Suprapubic skin (tissue), 4 donors: ENCODE measurements at regions not wholly inside any gene's neighbourhood (a gene's known extent, or its start where the extent isn't known, plus 50 kb on each side); places are given as distances from the start of the nearest gene placed in this dataset.

Experiments
- DNase-seq, 2 donors: peaks; one replicate each; pipeline ENCODE4 v3.0.0-alpha.2; 2019; ENCODE audit warnings: low spot score in 2 of 2
- H3K27ac ChIP-seq: fragments of 200-600 bp; sonication (generic); one replicate; pipeline ENCODE4 v1.5.1; 2019
- H3K27me3 ChIP-seq: fragments of 200-600 bp; sonication (generic); one replicate; pipeline ENCODE4 v1.5.1; 2019
- H3K36me3 ChIP-seq: fragments of 200-600 bp; sonication (generic); one replicate; pipeline ENCODE4 v1.5.1; 2019
- H3K4me1 ChIP-seq: fragments of 200-600 bp; sonication (generic); one replicate; pipeline ENCODE4 v1.5.1; 2019
- H3K4me3 ChIP-seq: fragments of 200-600 bp; sonication (generic); one replicate; pipeline ENCODE4 v1.5.1; 2019; ENCODE audit warnings: mild to moderate bottlenecking
- H3K9me3 ChIP-seq: fragments of 200-600 bp; sonication (generic); one replicate; pipeline ENCODE4 v1.5.1; 2019
- CTCF ChIP-seq, 2 donors: fragments of 200-600 bp in 1 of 2; fragments of 450-650 bp in 1 of 2; sonication (generic) in 1 of 2; IDR thresholded peaks; one replicate each; pipeline ENCODE4 v1.5.1; 2016 to 2019; ENCODE audit warnings: antibody characterized with exemption in 2 of 2, mild to moderate bottlenecking in 1 of 2, moderate library complexity in 1 of 2
- EP300 ChIP-seq: sonication (generic); formaldehyde crosslinking; IDR thresholded peaks from one replicate; pipeline ENCODE4 v1.6.1; 2017; ENCODE audit warnings: antibody characterized with exemption
- POLR2A ChIP-seq, 2 donors: fragments of 450-650 bp; IDR thresholded peaks; one replicate each; pipeline ENCODE4 v1.6.1; 2017; ENCODE audit warnings: antibody characterized with exemption in 2 of 2, mild to moderate bottlenecking in 2 of 2, moderate library complexity in 2 of 2
- POLR2AphosphoS5 ChIP-seq, 3 donors: sonication (generic); formaldehyde crosslinking; IDR thresholded peaks; one replicate each; pipeline ENCODE4 v1.6.1; 2017; ENCODE audit warnings: antibody characterized with exemption in 3 of 3
- WGBS: methylation state at CpG from one replicate; pipeline ENCODE4 v1.1.5; 2018; 5-methylcytosine and 5-hydroxymethylcytosine counted together

- Histone ChIP-seq H3K36me3 (no peaks in the 10 kb centered on the region), H3K4me3 (no peak overlapping the region), H3K9me3 (no peaks in the 10 kb centered on the region), H3K4me1 (no peaks in the 10 kb centered on the region), H3K27me3 (no peaks in the 10 kb centered on the region), H3K27ac (no peak overlapping the region)
- 88% methylated on average over 3 of the region's 3 CpGs for WGBS
- no peak for DNase-seq
- no peak for TF ChIP-seq POLR2AphosphoS5 (IDR thresholded peaks at IDR 0.05)
- TF ChIP-seq EP300 = no peak
- no peak for TF ChIP-seq CTCF (IDR thresholded peaks at IDR 0.05)
- TF ChIP-seq POLR2A (IDR thresholded peaks at IDR 0.05) = no peak
Observed at GRCh38 chr6:91631227-91631626, 1044.4 kb upstream of the MAP3K7 start.

- WGBS = 47% methylated on average over 4 of the region's 4 CpGs
- no peaks in the 10 kb centered on the region for H3K9me3 ChIP-seq
- DNase-seq = no peak
- TF ChIP-seq EP300 = no peak
- no peak for TF ChIP-seq POLR2AphosphoS5 (IDR thresholded peaks at IDR 0.05)
- TF ChIP-seq POLR2A (IDR thresholded peaks at IDR 0.05) = no peak
- TF ChIP-seq CTCF (IDR thresholded peaks at IDR 0.05) = no peak
- H3K4me1 ChIP-seq = no peaks in the 10 kb centered on the region
- no peaks in the 10 kb centered on the region for H3K36me3 ChIP-seq
- H3K27ac ChIP-seq = no peak overlapping the region
- H3K4me3 ChIP-seq = no peak overlapping the region
- H3K27me3 ChIP-seq = no peaks in the 10 kb centered on the region
Observed at GRCh38 chr6:91626911-91627310, 1040.0 kb upstream of the MAP3K7 start.

- Histone ChIP-seq H3K9me3 (no peaks in the 10 kb centered on the region), H3K36me3 (no peaks in the 10 kb centered on the region), H3K4me3 (no peak overlapping the region), H3K27me3 (no peaks in the 10 kb centered on the region), H3K27ac (no peak overlapping the region), H3K4me1 (no peaks in the 10 kb centered on the region)
- TF ChIP-seq POLR2AphosphoS5 (IDR thresholded peaks at IDR 0.05) (no peak), CTCF (IDR thresholded peaks at IDR 0.05) (no peak), EP300 (no peak), POLR2A (IDR thresholded peaks at IDR 0.05) (no peak)
- DNase-seq = no peak
Observed at GRCh38 chr6:91613481-91613880, 1026.6 kb upstream of the MAP3K7 start.

GRCh38 chr6:91611190-91611589 is 1024.3 kb upstream of the MAP3K7 start:
- Histone ChIP-seq H3K36me3 (no peaks in the 10 kb centered on the region), H3K27ac (no peak overlapping the region), H3K4me3 (no peak overlapping the region), H3K27me3 (no peaks in the 10 kb centered on the region), H3K4me1 (no peaks in the 10 kb centered on the region), H3K9me3 (no peaks in the 10 kb centered on the region)
- TF ChIP-seq POLR2A (IDR thresholded peaks at IDR 0.05) (no peak), EP300 (no peak)
- no peak for DNase-seq
- 87% methylated on average over 7 of the region's 7 CpGs for WGBS

GRCh38 chr6:91608428-91608827 is 1021.6 kb upstream of the MAP3K7 start:
- Histone ChIP-seq H3K36me3 (no peaks in the 10 kb centered on the region), H3K9me3 (peaks cover 3% of the 10 kb centered on the region), H3K4me3 (no peak overlapping the region), H3K4me1 (no peaks in the 10 kb centered on the region), H3K27ac (no peak overlapping the region), H3K27me3 (no peaks in the 10 kb centered on the region)
- DNase-seq = no peak
- WGBS = 56% methylated on average over 1 of the region's 1 CpG
- no peak for TF ChIP-seq CTCF (IDR thresholded peaks at IDR 0.05)
- TF ChIP-seq POLR2AphosphoS5 (IDR thresholded peaks at IDR 0.05) = no peak
- no peak for TF ChIP-seq POLR2A (IDR thresholded peaks at IDR 0.05)
- TF ChIP-seq EP300 = no peak

GRCh38 chr6:91606148-91606901 is 1019.5 kb upstream of the MAP3K7 start:
- 92% methylated on average over 7 of the region's 7 CpGs for WGBS
- no peaks in the 10 kb centered on the region for H3K27me3 ChIP-seq
- DNase-seq = no peak

More at GRCh38 chr6:91606148-91606901, 1019.5 kb upstream of the MAP3K7 start:
- Histone ChIP-seq H3K4me3 (no peak overlapping the region), H3K9me3 (peaks cover 3% of the 10 kb centered on the region), H3K27ac (no peak overlapping the region), H3K4me1 (no peaks in the 10 kb centered on the region), H3K36me3 (no peaks in the 10 kb centered on the region)
- TF ChIP-seq POLR2AphosphoS5 (IDR thresholded peaks at IDR 0.05) (no peak), EP300 (no peak), CTCF (IDR thresholded peaks at IDR 0.05) (no peak)
